Astrocyte of the hippocampus (primary cell): ENCODE measurements at regions not wholly inside any gene's neighbourhood (a gene's known extent, or its start where the extent isn't known, plus 50 kb on each side); places are given as distances from the start of the nearest gene placed in this dataset.

Source experiments
- DNase-seq: peaks from one replicate; pipeline ENCODE4 v3.0.0; 2011; ENCODE audit warnings: low read depth, low spot score

DNA sequence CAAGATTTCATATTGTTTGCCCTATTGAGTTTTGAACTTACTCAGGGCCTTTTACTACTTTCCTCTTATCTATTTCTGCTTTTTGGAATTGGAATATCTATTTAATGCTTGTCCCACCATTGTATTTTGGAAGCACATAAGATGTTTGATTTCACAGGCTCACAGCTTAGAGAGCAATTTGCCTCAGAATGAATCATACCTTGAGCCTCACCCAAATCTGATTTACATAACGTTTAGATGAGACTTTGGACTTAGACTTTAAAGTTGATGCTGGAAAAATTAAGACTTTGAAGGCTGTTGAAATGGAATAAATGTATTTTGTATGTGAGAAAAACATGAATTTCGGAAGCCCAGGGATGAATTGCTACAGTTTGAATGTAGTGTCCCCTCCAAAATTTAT is 458.9 kb downstream of the CNTN6 start:
- no peak for DNase-seq

DNA sequence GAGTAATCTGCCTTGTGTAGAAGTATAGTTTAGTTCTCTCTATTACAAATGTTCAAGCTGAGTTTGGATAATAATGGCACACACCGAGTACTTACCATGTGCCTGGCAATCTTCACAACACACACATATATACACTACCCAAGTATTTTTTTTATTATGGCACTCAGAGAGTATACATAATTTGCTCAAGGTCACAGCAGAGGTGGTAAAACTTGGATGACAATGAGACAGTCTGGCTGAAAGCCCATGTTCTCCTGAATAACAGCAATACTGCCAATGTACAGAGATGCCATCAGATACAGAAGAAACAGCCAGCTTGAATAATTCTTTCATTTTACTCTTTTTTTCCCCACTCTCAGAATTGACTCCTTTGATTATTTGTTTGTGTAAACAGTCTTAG is 460.0 kb downstream of the CNTN6 start:
- DNase-seq: no peak

DNA sequence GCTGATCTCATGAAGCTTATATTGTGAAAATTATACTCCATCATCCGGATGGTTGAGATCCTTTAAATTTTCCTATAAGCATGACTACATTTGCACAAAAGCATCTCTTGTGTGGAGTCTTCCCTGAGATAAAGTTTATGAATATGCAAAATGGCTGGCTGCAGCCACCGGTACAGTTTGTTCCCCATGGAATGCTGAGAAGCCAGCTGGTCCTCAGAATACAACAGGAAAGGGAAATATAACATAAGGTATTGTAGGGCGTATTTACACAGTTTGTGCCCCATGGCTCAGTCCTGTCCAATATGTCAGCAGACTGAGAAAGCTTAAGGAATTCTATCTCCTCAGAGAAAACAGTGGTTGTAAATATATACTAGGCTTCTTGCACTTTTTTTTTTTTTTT is 468.6 kb downstream of the CNTN6 start:
- no peak for DNase-seq

DNA sequence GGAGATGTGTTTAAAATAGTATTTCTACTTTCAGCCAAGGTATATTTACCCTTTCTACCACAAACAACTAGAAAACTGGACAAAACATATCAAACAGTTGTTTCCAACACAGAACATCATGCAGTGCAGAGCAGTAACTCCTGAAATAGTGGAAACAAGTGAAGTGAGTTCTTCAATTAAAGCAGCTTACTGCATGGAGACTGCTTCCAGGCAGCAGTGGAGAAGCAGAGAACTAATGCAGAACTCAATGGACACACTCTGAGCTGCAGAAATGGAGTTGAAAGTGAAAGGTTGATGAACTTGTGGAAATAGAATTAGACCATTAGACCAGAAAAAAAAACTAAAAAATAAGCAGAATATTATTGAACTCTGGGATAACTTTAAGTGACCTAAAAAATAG is 478.9 kb downstream of the CNTN6 start:
- DNase-seq: no peak

DNA sequence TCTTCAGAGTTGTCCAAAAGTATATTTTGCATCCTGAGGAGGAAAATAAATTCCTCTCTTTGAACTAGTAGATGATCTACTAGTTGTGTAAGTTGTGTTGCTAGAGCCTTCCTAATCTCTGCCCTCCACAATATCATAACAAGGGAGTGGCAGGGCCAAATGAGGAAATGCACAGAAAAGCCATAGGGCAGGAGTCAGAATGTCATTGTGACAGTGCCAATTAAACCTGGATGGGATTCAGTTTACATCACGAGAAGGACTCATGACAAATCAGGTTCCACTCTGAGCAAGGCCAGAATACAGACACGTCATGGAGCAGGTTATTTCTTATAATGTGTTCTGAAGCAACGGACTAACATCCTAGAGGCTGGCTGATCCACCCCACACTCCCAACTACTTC is 483.2 kb downstream of the CNTN6 start:
- no peak for DNase-seq

DNA sequence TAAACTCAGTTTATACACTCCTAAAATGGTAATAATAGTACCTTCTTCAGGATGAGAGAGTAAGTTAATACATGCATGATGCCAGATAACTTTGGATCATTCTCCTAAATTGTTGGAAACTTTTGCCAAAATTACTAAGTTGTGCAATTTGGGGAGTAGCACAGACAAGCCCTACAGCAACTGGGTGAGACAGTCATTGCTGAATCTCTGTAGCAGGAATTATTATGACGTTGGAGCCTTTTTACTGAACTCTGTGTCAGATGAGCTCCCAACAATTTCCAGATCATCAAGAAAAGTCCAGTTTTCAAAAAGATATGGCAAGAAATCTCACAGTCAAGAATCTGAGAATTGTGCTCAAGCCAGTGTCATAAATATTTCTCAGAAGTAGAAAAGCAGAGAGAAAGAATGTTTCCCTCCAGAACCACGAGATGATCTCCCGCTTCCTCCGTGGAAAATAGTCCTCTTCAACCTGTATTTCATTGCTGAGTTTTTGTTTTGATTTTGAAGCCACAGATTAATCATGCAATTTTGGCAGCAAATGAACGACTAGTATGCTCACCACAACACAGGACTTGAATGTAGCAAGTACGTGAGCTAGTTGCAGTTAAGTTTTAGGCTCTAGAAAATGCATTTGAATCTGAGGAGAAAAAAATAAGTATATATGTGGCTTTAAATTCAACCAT is 485.4 kb downstream of the CNTN6 start:
- peak; percentile 2 for DNase-seq

DNA sequence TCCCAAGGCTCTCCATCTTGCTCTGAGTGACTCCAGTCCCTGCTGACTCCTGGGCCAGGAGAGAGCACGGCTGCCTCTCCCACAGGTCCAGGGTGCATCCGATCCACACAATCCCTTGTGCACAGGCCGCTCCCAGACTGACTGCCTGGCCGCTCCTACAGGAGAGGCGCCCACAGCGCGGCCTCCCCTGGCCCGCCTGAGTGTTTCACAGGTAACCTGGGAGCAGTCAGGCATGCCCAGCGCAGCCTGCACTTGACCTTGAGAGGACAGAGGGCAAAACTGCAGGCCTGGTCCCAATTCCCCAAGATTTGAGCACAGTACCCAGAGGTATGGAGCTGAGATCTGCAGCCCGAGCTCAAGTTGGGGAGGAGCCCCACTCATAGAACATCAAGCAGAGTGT is 490.2 kb downstream of the CNTN6 start:
- DNase-seq: no peak

DNA sequence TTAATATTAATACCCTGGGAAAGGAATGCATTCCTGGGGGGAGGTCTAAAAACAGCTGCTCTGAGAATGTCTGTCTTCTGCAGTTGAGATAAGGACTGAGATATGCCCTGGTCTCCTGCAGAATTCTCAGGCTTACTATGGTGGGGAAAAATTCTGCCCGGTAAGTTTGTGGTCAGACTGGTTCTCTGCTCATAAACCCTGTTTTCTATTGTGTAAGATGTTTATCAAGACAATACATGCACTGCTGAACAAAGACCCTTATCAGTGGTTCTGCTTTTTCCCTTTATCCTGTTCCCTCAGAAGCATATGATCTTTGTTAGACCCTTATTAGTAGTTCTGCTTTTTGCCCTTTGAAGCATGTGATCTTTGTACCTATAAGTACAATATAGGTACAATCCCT is 494.6 kb downstream of the CNTN6 start:
- DNase-seq: no peak

DNA sequence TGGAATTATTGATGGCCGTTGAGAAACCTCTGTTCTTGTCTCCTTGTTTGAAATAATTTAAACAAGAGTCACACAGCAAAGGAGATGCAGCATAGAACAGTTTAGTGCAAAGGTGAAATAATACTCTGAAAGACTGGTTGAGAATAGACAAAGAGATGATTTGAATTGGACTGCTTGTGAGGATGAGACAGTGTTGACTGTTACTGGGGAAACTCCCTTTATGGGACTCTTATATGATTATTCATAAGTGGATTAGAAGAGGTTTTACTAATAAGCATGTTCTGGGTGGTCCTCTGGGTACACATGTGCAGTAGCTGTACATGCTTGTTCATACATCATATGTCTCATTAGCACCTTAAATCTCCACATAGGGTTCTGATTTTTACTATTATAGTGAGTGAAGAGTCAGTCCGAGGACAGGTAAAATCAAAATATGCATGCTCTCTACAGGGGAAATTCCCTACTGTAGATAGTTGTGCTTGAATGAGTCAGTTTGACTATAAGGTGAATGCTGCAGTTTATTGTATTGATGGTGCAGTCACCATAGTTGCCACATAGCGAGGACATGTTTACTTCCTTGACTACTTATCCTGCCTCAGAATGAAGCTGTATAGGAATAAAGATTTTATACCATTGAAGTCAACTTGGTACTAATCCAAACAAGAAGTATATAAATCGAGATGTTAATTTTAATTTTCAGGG is 498.7 kb downstream of the CNTN6 start:
- DNase-seq: no peak

DNA sequence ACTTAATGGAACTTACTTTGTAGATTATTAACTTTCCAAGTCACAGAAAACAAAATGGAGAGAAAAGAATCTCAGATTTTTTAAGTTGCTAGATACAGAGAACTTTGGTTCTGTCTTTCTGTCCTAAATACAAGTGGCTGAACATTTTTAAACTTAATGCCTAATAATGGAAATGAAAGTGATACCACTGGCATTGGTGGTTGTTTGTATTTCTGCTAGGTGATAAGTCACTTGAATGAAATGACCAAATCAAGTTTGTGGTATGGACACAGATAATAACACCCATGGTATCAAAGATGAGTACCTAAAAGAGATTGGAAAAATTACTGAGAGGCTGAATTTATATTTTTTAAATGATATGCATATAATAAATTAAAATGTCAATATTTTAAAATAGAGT is 502.1 kb downstream of the CNTN6 start:
- no peak for DNase-seq

DNA sequence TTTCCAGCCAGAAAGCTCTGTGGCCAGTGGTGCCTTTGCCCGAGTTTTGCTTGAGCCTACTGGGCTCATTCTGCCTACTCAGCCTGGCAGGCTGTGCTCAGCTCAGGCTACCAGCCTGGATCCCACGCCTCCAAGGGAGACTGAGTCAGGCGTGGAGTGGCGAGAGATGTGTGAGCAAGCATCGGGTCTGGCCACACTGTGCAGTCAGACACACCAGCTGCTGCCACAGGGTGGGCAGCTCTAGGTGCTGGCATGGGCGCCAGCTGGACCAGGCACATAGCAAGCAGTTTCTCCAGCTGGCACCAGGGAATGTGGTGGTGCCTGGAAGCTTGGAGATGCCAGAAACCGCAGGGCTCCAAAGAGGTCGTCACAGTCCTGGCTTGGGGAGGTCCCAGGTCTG is 498.5 kb upstream of the CNTN4 start:
- DNase-seq: no peak

DNA sequence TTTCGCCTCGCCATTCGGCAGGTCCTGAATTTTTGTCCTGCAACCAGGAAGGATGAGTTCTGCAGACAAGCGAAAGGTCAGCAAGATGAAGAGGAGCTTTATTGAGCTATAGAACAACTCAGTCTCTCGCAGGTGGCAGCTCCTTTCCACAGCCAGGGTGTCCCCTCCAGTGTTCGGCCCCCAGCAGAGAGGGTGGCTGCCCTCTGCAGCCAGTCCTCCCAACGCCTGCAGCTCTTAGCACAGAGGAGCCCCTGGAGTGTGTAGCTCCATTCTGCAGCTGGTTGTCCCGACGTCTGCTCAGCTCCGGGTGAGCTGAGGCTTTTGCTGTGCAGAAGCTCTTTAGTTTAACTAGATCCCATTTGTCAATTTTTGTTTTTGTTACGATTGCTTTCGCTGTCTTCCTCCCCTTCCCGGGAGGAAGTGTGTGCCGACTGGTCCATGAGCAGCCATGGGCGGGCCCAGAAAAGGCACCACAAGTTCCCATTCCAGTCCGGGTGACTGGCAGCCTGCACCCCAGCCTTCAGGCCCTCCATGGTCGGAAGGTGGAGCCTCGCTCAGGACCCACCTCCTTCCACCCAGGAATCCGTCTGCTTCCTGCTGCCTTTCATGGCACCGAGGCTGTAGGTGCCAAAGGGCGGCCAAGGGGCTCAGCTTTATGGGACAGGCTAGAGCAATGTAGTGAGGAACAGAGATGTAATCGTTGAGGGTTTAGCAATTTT is 497.8 kb upstream of the CNTN4 start:
- DNase-seq: no peak

DNA sequence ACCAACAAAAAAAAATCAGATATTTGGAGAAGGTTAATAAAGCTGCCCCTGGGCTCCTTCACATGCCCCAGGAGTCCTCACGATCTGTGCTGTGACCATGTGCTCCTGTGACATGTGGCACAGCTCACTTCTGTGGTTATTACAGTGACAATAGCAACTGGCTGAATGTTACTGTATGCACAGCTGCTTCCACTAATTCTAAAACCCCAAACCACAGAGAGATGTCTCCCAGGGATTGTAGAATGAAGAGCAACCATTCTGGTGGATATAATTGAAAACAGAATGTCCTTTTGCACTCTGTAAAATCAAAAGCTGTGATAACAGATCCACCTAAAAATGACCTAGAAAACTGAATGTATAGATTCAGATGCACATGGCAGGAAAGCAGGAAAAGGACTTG is 489.2 kb upstream of the CNTN4 start:
- no peak for DNase-seq

DNA sequence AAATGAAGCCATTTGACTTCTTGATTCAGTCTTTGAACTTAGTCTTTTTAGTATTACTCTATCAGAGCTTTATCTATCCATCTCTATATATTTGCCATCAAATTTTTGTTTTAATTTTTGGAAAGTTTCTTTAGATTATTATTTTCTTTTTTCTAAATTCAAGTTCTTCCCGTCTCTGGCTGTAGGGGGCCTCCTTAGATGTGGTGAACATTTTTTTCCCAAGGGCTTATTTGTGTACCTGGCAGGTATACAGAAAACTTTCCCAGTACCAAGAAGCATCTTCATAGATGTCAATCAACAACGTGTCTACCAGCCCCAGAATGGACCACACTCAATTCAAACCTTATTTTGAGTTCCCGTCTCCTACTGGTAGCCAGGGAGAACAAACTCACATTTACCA is 486.8 kb upstream of the CNTN4 start:
- DNase-seq: no peak

DNA sequence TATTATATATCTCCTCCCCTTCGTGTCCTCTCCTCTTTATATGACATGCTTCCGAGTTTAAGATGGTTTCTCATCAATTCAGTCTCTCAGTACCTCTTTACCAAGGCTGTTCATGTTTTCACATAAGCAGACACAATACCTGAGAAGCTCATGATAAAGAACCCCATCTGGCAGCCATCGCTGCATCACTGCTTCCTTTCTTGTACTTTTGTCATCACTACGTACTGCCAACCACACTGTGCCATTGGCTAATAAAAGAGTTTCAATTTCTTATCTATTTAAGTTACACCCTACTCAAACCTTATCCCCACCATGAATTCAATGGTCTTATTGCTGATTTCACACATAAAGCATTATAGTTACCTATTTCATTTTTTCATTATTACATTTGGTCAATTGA is 484.7 kb upstream of the CNTN4 start:
- DNase-seq: no peak

DNA sequence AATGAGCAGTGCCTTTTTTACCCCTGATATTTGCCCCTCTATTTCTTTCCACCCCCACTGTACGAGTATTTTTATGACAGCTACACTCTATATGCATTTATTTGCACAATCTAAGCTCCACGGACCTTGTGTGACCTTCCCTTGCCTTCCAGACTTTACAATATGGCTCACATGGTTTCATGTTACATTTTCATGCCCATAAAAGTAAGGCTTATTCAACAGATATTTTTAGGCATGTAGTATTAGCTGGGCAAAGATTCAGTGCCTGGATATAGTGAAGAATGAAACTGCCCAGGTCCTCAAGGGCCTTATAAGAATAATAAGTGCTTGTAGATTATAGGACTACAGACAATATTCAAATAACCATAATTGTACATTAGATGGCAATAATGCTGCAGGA is 481.9 kb upstream of the CNTN4 start:
- no peak for DNase-seq

DNA sequence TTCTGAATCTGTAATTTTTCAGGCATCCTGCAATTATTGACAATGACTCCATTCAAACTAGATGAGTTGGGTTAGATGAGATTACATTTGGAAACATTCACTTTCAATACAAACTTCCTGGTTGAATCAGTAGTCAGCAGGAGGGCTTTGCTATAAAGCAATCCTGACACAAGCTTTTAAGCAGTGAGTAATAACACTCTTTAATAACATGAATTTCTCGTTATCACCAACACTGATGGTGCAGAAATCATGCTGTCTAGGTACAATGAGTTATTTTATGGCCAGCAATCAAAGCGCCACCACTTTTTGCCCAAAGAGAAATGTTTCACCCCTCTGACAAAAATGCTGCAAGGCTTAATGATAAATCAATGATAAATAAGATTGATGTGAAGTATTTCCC is 474.8 kb upstream of the CNTN4 start:
- DNase-seq: no peak

DNA sequence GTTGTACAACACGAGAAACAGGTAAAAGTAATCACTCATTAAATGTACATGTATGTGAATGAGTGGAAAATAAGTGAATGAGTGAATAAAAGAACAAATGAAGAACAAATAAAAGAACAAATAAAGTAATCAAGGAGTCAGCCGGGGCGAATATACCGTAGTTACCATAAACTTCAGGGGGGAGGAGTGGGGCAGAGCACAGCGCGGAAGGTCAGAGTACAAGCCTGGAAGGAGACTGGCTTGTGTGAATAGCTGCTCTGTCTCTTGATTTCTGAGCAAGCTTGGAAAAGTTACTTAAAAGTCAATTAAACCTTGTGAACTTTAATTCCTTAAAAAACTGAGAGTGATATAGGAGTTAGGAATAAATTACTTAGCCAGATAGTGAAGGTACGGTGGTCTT is 466.5 kb upstream of the CNTN4 start:
- no peak for DNase-seq

DNA sequence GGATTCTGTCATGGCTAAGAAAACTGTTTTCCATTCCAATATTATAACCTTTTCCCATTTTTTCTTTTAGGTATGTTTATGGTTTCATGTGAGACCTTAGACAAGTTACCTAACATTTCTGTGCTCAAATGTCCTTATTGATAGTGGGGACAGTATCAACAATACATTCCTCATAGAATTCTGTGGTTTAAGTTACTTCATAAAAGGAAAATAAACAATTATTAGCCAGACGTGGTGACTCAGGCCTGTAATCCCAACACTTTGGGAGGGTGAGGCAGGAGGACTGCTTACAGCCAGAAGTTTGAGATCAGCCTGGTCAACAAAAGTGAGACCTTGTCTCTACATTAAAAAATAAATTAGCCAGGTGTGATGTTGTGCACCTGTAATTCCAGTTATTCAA is 436.8 kb upstream of the CNTN4 start:
- no peak for DNase-seq

DNA sequence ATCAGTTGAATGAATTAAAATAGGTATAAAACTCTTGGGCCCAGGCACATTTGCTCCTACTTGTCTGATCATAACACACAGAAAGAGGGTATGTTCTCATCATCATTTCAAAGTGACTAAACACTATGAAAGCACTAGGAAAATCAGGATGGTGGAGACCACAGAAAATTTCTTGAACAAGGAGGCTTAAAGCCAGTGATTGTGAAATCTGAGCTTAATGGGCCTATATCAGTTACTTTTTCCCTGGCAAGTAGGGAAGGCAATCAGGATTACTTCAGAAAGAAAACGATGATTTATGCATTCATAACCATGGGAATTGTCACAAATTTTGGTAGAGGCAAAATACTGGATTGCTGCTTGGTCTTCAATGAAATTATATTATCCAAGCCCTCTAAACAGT is 434.4 kb upstream of the CNTN4 start:
- DNase-seq: no peak

DNA sequence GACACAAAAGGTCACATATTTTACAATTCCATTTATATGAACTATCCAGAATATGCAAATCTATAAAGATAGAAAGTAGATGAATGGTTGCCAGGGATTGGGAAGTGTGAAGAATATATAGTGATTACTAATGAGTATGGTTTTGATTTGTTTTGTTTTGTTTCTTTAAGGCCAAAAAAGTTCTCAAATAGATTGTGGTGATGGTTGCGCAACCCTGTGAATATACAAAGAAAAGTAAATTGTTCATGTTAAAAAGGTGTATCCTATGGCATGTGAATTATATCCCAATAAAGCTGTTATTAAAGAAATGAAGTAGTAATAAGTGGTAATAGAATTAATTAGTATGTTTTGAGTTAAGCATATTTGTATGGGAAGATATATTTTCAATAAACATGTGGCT is 431.8 kb upstream of the CNTN4 start:
- DNase-seq: no peak

DNA sequence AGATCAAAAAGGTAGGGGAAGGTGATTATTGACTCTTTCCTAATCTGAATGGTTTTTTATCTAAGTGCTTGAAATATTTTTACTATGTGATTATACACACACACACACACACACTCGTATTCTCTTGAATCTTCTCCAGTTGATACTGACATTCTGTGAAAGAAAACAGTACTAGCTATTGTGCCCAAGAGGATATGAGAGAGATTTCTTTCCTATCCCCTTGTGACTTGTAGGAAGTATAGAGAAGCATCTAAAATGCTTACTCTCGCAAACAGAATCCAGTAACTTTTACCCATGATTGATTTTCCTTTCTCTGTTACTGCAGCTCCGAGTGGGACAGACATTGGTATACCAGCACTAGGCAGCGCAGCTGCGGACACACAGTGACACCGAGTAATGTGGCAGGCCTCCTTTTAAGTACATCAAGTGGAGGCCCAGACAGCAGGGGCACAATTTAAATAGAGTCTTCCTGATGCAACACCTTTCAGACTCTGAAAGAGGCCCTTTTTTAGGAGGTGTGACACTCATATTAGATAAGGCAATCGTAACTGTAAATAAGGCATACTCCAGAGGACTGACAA is 421.0 kb upstream of the CNTN4 start:
- DNase-seq: no peak

DNA sequence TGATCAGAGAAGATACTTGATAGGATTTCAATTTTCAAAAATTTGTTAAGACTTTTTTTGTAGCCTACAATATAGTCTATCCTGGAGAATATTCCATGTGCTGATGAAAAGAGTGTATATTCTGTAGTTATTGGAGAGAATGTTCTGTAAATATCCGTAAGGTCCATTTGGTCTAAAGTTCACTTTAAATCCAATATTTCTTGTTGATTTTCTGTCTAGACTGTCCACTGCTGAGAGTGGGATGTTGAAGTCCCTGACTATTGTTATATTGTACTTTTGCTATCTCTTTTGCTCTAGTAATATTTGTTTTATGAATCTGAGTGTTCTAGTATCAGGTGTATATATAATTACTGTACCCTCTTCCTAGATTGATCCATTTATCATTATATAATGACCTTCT is 406.2 kb upstream of the CNTN4 start:
- DNase-seq: no peak
